Choroid plexus epithelial cell (primary cell): ENCODE measurements at regions not wholly inside any gene's neighbourhood (a gene's known extent, or its start where the extent isn't known, plus 50 kb on each side); places are given as distances from the start of the nearest gene placed in this dataset.
"Not testable (repeated sequence)": the region's sequence is repeated elsewhere in the genome, so short reads cannot be mapped to it uniquely, and the experiment has no call there.

ENCODE experiments used
- DNase-seq: peaks from one replicate; pipeline ENCODE4 v3.0.0-alpha.2; 2010; ENCODE audit warnings: low read depth
- H3K4me3 ChIP-seq: 2 replicates; pipeline ENCODE4 v1.5.1; 2011; ENCODE audit warnings: low read depth, mild to moderate bottlenecking, control low read depth, low read length, moderate library complexity
- CTCF ChIP-seq: conservative IDR thresholded peaks from 2 replicates; pipeline ENCODE4 v1.5.1; 2011; ENCODE audit warnings: low read depth, mild to moderate bottlenecking, control low read depth, inconsistent platforms, low read length, moderate library complexity

DNA sequence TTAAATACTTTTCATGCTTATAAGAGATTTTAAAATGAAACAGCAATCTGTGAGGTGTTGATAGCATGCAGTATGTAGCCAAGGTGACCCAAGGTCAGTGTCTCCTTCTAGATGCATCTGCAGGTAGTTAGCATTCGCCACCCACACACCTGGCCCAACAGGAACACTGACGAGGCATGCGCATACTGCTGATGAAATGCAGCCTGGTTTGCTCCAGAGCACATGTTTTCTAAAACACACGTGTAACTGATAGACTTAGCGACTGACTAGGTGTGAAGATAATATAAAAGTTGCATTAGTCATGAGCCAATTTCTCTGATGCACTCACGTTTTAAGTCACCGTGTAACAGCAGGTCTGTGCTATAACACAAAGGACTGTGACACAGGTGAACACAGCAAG, 77.1 kb upstream of the RPS6KA2 start:
- H3K4me3 ChIP-seq: no peak overlapping the region
- DNase-seq: no peak
- TF ChIP-seq CTCF: no peak

- no peak overlapping the region for H3K4me3 ChIP-seq
- TF ChIP-seq CTCF: no peak
- DNase-seq: no peak
These were observed 76.2 kb upstream of the RPS6KA2 start for GRCh38 chr6:166703149-166703710.

DNA sequence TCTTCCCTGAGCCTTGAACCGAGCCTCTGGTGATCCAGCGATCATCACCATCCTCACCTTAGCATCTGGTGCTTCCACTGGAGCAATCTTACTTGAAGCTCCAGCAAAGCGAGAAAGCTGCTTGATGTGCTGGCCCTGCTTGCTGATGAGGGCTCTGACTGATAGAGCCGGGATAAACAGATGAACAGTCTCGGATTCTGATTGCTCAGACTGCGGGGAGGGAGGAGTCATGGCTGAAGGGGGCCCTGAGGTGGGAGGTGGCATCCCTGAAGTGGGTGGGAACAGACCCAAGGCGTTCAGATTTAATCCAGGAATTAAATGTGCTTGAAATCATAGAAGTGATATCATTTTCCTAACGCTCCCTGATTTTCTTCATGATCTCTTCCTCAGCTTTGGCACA, 74.4 kb upstream of the RPS6KA2 start:
- DNase-seq: not testable (repeated sequence)

GRCh38 chr6:166700871-166701270, 73.8 kb upstream of the RPS6KA2 start:
- not testable (repeated sequence) for DNase-seq, H3K4me3 ChIP-seq

More for the DNA sequence above, 74.4 kb upstream of the RPS6KA2 start:
- not testable (repeated sequence) for H3K4me3 ChIP-seq

- TF ChIP-seq CTCF: no peak
- H3K4me3 ChIP-seq: no peak overlapping the region
- no peak for DNase-seq
These were observed 70.1 kb upstream of the RPS6KA2 start for GRCh38 chr6:166697113-166697512.

GRCh38 chr6:166693880-166694279, 66.8 kb upstream of the RPS6KA2 start:
- no peak overlapping the region for H3K4me3 ChIP-seq
- DNase-seq: no peak
- no peak for TF ChIP-seq CTCF

- no peak overlapping the region for H3K4me3 ChIP-seq
- no peak for DNase-seq
- no peak for TF ChIP-seq CTCF
These were observed 65.8 kb upstream of the RPS6KA2 start for GRCh38 chr6:166692723-166693302.

DNA sequence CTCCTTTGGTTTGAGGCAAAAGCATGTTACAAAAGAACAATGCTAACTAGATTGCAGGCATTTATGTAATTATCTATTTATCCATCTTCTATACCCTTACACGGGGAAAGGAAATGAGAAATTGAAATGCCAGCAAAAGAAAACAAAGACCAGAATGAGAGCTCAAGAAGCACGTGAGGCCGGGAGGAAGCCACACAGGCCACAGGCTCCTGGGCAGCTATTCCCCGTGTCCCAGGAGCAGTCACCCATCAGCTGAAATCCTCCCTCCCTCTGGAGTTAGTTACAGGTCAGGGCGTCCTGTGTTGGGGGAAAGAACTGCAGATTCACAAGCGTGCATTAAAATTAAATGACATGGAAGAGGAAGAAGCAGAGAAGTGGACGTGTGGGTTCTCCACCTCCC, 64.7 kb upstream of the RPS6KA2 start:
- no peak overlapping the region for H3K4me3 ChIP-seq
- no peak for DNase-seq
- TF ChIP-seq CTCF: no peak
